ENCODE measurements at regions not wholly inside any gene's neighbourhood (a gene's known extent, or its start where the extent isn't known, plus 50 kb on each side); places are given as distances from the start of the nearest gene placed in this dataset.

DNA sequence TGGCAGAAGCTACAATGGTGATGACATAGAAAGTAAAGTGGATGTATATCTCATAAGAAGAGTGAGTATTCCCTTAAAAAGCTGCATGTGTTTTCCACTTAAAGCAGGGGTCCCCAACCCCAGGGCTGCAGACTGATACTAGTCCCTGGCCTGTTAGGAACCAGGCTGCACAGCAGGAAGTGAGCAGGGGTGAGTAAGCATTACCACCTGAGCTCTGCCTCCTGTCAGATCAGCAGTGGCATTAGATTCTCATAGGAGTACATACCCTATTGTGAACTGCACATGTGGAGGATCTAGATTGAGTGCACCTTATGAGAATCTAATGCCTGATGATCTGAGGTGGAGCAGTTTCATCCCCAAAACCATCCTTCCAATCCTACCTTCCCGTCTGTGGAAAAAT lies 126.1 kb upstream of the CMC1 start:
- in situ Hi-C loops (cut with HindIII; ENCODE audit: low sequenced_read_pairs): no loop called here
- no peak for TF ChIP-seq CTCF (IDR thresholded peaks at IDR 0.05; ENCODE audit: low read depth, low read length, missing control alignments)

DNA sequence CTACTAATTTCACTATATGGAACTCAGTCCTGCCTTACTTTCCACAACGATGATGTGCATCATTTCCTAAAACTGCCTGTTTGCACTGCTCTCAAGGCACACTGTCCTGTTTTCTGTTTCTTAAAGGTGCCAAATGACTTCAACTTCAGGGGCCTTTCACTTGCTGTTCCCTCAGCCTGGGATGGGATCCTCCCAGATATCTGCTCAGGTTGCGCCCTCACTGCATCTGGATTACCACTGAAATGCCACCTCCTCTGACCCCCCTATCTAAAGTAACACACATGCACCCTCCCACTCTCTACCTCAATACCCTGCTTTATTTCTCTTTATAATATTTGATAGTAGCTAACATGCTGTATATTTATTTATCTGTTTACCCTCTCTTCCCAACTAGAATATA lies 123.8 kb upstream of the CMC1 start:
- no peak for DNase-seq (ENCODE audit: low read depth)
- in situ Hi-C loops (cut with HindIII; ENCODE audit: low sequenced_read_pairs): no loop called here

More for the DNA sequence above, 126.1 kb upstream of the CMC1 start:
- DNase-seq (ENCODE audit: low read depth): no peak
- H3K4me3 ChIP-seq (ENCODE audit: low read depth, low read length): no peak overlapping the region

DNA sequence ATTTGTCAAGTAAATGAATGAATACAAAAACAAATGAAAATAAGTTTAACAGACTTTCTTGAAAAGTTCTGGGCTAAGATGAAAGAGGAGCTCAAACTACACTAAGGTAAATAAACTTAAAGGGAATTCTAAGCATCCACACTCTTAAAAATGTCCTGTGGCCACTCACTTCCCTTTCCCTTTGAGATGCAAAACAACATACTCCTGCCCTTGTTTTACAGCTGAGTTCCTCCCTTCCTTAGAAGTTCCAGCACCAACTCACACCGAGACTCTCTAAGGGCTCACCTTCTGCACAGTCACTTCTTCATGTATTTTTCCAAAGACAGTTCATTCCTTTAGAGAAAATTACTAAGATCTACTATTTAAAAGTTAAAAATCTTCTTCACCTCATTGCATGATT lies 123.3 kb upstream of the CMC1 start:
- TF ChIP-seq CTCF (IDR thresholded peaks at IDR 0.05; ENCODE audit: low read depth, low read length, missing control alignments): no peak
- no peak overlapping the region for H3K4me3 ChIP-seq (ENCODE audit: low read depth, low read length)
- no peak for DNase-seq (ENCODE audit: low read depth)
- in situ Hi-C loops (cut with HindIII; ENCODE audit: low sequenced_read_pairs): no loop called here

More for the DNA sequence above, 123.8 kb upstream of the CMC1 start:
- no peak for TF ChIP-seq CTCF (IDR thresholded peaks at IDR 0.05; ENCODE audit: low read depth, low read length, missing control alignments)
- H3K4me3 ChIP-seq (ENCODE audit: low read depth, low read length): no peak overlapping the region

DNA sequence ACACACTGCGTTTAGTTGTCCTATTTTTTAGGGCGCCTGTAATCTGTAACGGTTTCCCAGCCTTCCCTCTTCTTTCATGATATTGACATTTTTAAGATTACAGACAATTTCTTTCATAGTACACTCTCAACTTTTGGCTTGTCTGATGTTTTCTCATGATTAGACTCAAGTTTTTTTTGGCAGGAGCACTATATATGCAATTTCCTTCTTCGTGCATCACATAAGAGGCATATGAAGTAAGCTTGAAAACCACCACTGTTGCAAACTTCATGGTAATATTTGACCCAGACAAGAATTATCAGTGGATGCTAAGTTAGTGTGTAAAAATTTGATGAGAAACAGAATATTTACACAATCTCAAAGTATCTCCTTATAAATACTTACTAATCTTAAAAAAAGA lies 119.2 kb upstream of the CMC1 start:
- TF ChIP-seq CTCF (IDR thresholded peaks at IDR 0.05; ENCODE audit: low read depth, low read length, missing control alignments): no peak
- no peak overlapping the region for H3K4me3 ChIP-seq (ENCODE audit: low read depth, low read length)
- in situ Hi-C loops (cut with HindIII; ENCODE audit: low sequenced_read_pairs): no loop called here
- no peak for DNase-seq (ENCODE audit: low read depth)

DNA sequence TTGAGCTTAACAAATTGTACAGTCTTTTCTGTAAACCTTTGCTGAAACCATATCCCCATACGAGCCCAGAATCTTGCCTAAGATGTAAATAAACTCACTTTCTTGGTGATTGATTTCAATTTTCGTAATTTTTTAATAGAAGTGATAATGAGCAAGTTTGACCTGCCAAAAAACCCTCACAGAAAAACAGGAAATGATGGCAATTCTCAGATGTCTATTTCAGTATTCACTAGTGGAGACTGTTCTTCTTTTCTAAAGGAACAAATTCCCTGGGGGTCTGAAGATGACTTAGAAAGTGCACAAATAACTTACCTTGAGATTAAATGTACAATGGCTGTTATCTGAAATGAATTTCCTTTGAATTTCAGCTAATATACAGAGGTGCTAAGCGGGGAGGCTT lies 116.5 kb upstream of the CMC1 start:
- TF ChIP-seq CTCF (IDR thresholded peaks at IDR 0.05; ENCODE audit: low read depth, low read length, missing control alignments): no peak
- H3K4me3 ChIP-seq (ENCODE audit: low read depth, low read length): no peak overlapping the region
- DNase-seq (ENCODE audit: low read depth): no peak
- in situ Hi-C loops (cut with HindIII; ENCODE audit: low sequenced_read_pairs): no loop called here

DNA sequence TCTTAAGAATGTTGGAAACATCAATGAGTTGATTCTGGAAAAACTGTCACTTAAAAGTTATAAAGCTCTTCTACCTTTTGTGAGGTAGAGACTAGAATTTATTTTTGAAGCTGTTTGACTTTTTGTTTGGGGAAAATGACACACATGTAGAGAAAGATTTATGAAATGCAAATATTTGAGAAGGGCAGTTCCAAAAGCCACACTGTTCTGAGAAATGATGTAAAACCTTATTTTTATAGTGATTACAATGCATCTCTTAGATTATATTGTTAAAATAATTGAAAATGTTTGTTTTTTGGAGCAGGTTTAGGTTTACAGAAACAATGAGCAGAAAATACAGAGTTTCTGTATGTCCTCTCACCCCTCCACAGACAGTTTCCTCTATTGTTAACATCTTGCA lies 116.1 kb upstream of the CMC1 start:
- in situ Hi-C loops (cut with HindIII; ENCODE audit: low sequenced_read_pairs): no loop called here
- no peak overlapping the region for H3K4me3 ChIP-seq (ENCODE audit: low read depth, low read length)
- no peak for TF ChIP-seq CTCF (IDR thresholded peaks at IDR 0.05; ENCODE audit: low read depth, low read length, missing control alignments)
- DNase-seq (ENCODE audit: low read depth): no peak

- TF ChIP-seq CTCF (IDR thresholded peaks at IDR 0.05; ENCODE audit: low read depth, low read length, missing control alignments): no peak
- H3K4me3 ChIP-seq (ENCODE audit: low read depth, low read length): no peak overlapping the region
- in situ Hi-C loops (cut with HindIII; ENCODE audit: low sequenced_read_pairs): no loop called here
- DNase-seq (ENCODE audit: low read depth): no peak
Measured at GRCh38 chr3:28130836-28131235, 110.6 kb upstream of the CMC1 start.

Measured in astrocyte of the cerebellum (primary cell).